GM23338 (cell line): ENCODE measurements at regions not wholly inside any gene's neighbourhood (a gene's known extent, or its start where the extent isn't known, plus 50 kb on each side); places are given as distances from the start of the nearest gene placed in this dataset.
A peak's percentile ranks its signal among the peaks of the same experiment; 100 is the strongest.
"Not testable (repeated sequence)": the region's sequence is repeated elsewhere in the genome, so short reads cannot be mapped to it uniquely, and the experiment has no call there.

Source experiments
- ATAC-seq: fragments of 200-7000 bp; cut with Tn5 transposase; 3 replicates; pipeline ENCODE4 v1.9.1; 2020
- DNase-seq: peaks from one replicate; pipeline ENCODE4 v3.0.0-alpha.2; 2015; ENCODE audit warnings: low spot score
- H2AFZ ChIP-seq: fragments of 200-600 bp; sonication (generic); 2 replicates; pipeline ENCODE4 v1.8.0; 2016; ENCODE audit warnings: antibody characterized with exemption, mild to moderate bottlenecking, moderate library complexity
- H3F3A ChIP-seq: fragments of 200-600 bp; sonication (generic); replicated peaks from 2 replicates; pipeline ENCODE4 v1.8.0; 2017; ENCODE audit warnings: antibody characterized with exemption, mixed run types, low read depth
- H3K27ac ChIP-seq: fragments of 200-600 bp; sonication (generic); 2 replicates; pipeline ENCODE4 v1.6.1; 2016; ENCODE audit warnings: low read depth
- H3K27me3 ChIP-seq: fragments of 200-600 bp; sonication (generic); 2 replicates; pipeline ENCODE4 v1.8.0; 2016; ENCODE audit warnings: mild to moderate bottlenecking, mixed run types, moderate library complexity; ENCODE audit not compliant: insufficient read depth
- H3K36me3 ChIP-seq: fragments of 200-600 bp; sonication (generic); 2 replicates; pipeline ENCODE4 v1.8.0; 2016; ENCODE audit warnings: mild to moderate bottlenecking; ENCODE audit not compliant: insufficient read depth
- H3K4me1 ChIP-seq: fragments of 200-600 bp; sonication (generic); 2 replicates; pipeline ENCODE4 v1.8.0; 2016; ENCODE audit warnings: mild to moderate bottlenecking, moderate library complexity; ENCODE audit not compliant: insufficient read depth
- H3K4me2 ChIP-seq: fragments of 200-600 bp; sonication (generic); 2 replicates; pipeline ENCODE4 v1.7.1; 2017; ENCODE audit warnings: mixed run types
- H3K4me3 ChIP-seq: fragments of 200-600 bp; sonication (generic); 2 replicates; pipeline ENCODE4 v1.6.1; 2016; ENCODE audit warnings: mixed run types
- H3K79me2 ChIP-seq: fragments of 200-600 bp; sonication (generic); replicated peaks from 2 replicates; pipeline ENCODE4 v1.8.0; 2017; ENCODE audit warnings: mild to moderate bottlenecking; ENCODE audit not compliant: insufficient read depth
- H3K9me2 ChIP-seq: fragments of 200-600 bp; sonication (generic); 2 replicates; pipeline ENCODE4 v1.8.0; 2017; ENCODE audit not compliant: insufficient read depth
- H4K20me1 ChIP-seq: fragments of 200-600 bp; sonication (generic); replicated peaks from 2 replicates; pipeline ENCODE4 v1.8.0; 2017; ENCODE audit warnings: mild to moderate bottlenecking; ENCODE audit not compliant: insufficient read depth
- H3K27ac Mint-ChIP-seq: 2 replicates; pipeline ENCODE4 v1.8.0; 2020; ENCODE audit warnings: inconsistent platforms, mild to moderate bottlenecking, moderate library complexity, mixed read lengths
- H3K27me3 Mint-ChIP-seq: 3 replicates; pipeline ENCODE4 v1.8.0; 2022; ENCODE audit warnings: low read depth, mild to moderate bottlenecking, moderate library complexity, mixed read lengths, inconsistent platforms; ENCODE audit not compliant: insufficient read depth, poor library complexity
- H3K36me3 Mint-ChIP-seq: 3 replicates; pipeline ENCODE4 v1.8.0; 2021; ENCODE audit warnings: low read depth, mild to moderate bottlenecking, inconsistent platforms, moderate library complexity, mixed read lengths
- H3K4me1 Mint-ChIP-seq: 3 replicates; pipeline ENCODE4 v1.8.0; 2020; ENCODE audit warnings: mild to moderate bottlenecking, inconsistent platforms, mixed read lengths
- H3K4me3 Mint-ChIP-seq: 3 replicates; pipeline ENCODE4 v1.8.0; 2021; ENCODE audit warnings: moderate library complexity, mild to moderate bottlenecking, inconsistent platforms, mixed read lengths
- H3K9me3 Mint-ChIP-seq: 3 replicates; pipeline ENCODE4 v1.8.0; 2020; ENCODE audit warnings: moderate library complexity, mild to moderate bottlenecking, inconsistent platforms, mixed read lengths
- CREB1 ChIP-seq: fragments of 250-450 bp; sonication (Bioruptor Pico); IDR thresholded peaks from 2 replicates; pipeline ENCODE4 v1.5.0; 2020; ENCODE audit warnings: low read depth, mild to moderate bottlenecking, moderate library complexity
- EZH2 ChIP-seq: fragments of 200-600 bp; sonication (generic); IDR thresholded peaks from one replicate; pipeline ENCODE4 v1.8.0; 2017; ENCODE audit warnings: antibody characterized with exemption, mild to moderate bottlenecking, low read depth; ENCODE audit not compliant: unreplicated experiment
- EZH2phosphoT487 ChIP-seq: fragments of 200-600 bp; sonication (generic); IDR thresholded peaks from one replicate; pipeline ENCODE4 v1.8.1; 2018; ENCODE audit warnings: antibody characterized with exemption; ENCODE audit not compliant: unreplicated experiment
- TF ChIP-seq, protein P1 (sequence below): IDR thresholded peaks from one replicate; pipeline ENCODE4 v1.6.1; 2018; ENCODE audit warnings: antibody characterized with exemption; ENCODE audit not compliant: unreplicated experiment
- TF ChIP-seq, protein P2 (sequence below): IDR thresholded peaks from 2 replicates; pipeline ENCODE4 v1.6.1; 2016; ENCODE audit warnings: antibody characterized with exemption

DNA sequence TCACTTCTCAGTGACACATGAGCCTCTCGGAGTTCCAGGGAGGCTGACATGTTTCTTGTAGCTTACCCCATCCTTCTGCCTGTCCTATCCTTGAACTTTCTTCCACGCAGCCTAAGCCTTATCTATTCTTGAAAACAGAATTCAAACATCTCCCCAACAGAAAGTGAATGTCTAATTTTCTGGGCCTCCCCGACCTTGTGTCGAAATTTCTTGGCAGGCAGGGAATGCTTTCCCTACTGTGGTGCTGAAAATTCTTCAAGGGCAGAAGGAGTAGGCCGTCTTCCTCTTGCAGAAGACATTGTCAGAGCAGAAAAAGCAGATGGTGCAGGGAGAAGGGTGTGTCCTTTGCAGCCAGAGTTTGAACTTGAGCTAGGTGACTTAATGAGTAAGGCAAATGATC lies 63.0 kb upstream of the TCL1B start:
- no peak for ATAC-seq
- no peak for DNase-seq
- Histone ChIP-seq H3K4me1 (peaks cover 26% of the 10 kb centered on the region), H2AFZ (no peak overlapping the region), H3K27me3 (no peaks in the 10 kb centered on the region), H4K20me1 (no peaks in the 10 kb centered on the region), H3F3A (no peaks in the 10 kb centered on the region), H3K9me2 (0 out of 2 replicates have a peak, but pooled peaks cover 3% of the 10 kb centered on the region), H3K4me2 (peak overlapping the region; percentile 67), H3K79me2 (no peaks in the 10 kb centered on the region), H3K4me3 (no peak overlapping the region), H3K27ac (no peak overlapping the region), H3K36me3 (no peaks in the 10 kb centered on the region)
- Mint-ChIP-seq H3K4me1 (peaks cover 24% of the 10 kb centered on the region), H3K4me3 (no peak overlapping the region), H3K9me3 (no peaks in the 10 kb centered on the region; the same call in 2 of the 3 replicates), H3K27me3 (peaks cover 6% of the 10 kb centered on the region), H3K36me3 (no peaks in the 10 kb centered on the region), H3K27ac (no peak overlapping the region)
- TF ChIP-seq, protein P1, sequence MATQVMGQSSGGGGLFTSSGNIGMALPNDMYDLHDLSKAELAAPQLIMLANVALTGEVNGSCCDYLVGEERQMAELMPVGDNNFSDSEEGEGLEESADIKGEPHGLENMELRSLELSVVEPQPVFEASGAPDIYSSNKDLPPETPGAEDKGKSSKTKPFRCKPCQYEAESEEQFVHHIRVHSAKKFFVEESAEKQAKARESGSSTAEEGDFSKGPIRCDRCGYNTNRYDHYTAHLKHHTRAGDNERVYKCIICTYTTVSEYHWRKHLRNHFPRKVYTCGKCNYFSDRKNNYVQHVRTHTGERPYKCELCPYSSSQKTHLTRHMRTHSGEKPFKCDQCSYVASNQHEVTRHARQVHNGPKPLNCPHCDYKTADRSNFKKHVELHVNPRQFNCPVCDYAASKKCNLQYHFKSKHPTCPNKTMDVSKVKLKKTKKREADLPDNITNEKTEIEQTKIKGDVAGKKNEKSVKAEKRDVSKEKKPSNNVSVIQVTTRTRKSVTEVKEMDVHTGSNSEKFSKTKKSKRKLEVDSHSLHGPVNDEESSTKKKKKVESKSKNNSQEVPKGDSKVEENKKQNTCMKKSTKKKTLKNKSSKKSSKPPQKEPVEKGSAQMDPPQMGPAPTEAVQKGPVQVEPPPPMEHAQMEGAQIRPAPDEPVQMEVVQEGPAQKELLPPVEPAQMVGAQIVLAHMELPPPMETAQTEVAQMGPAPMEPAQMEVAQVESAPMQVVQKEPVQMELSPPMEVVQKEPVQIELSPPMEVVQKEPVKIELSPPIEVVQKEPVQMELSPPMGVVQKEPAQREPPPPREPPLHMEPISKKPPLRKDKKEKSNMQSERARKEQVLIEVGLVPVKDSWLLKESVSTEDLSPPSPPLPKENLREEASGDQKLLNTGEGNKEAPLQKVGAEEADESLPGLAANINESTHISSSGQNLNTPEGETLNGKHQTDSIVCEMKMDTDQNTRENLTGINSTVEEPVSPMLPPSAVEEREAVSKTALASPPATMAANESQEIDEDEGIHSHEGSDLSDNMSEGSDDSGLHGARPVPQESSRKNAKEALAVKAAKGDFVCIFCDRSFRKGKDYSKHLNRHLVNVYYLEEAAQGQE = peak; percentile 54
- TF ChIP-seq, protein P2, sequence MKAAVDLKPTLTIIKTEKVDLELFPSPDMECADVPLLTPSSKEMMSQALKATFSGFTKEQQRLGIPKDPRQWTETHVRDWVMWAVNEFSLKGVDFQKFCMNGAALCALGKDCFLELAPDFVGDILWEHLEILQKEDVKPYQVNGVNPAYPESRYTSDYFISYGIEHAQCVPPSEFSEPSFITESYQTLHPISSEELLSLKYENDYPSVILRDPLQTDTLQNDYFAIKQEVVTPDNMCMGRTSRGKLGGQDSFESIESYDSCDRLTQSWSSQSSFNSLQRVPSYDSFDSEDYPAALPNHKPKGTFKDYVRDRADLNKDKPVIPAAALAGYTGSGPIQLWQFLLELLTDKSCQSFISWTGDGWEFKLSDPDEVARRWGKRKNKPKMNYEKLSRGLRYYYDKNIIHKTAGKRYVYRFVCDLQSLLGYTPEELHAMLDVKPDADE = no peak

GRCh38 chr14:95625710-95626109 lies 60.5 kb upstream of the TCL1B start:
- not testable (repeated sequence) for H3K4me2 ChIP-seq, H3K9me2 ChIP-seq, H3K79me2 ChIP-seq, ATAC-seq, H3K27ac Mint-ChIP-seq, H4K20me1 ChIP-seq, H3K27ac ChIP-seq, H3K4me3 Mint-ChIP-seq, H3K27me3 Mint-ChIP-seq, H2AFZ ChIP-seq, H3K36me3 ChIP-seq, DNase-seq, H3K36me3 Mint-ChIP-seq, H3F3A ChIP-seq, H3K27me3 ChIP-seq, H3K4me3 ChIP-seq
- H3K4me1 ChIP-seq = peaks cover 16% of the 10 kb centered on the region
- Mint-ChIP-seq H3K9me3 (peaks cover 11% of the 10 kb centered on the region; the same call in 1 of the 3 replicates), H3K4me1 (peaks cover 21% of the 10 kb centered on the region)

GRCh38 chr14:95635051-95635450 lies 51.2 kb upstream of the TCL1B start:
- peaks cover under 1% of the 10 kb centered on the region; the same call in 1 of the 3 replicates for H3K4me1 Mint-ChIP-seq
- no peak overlapping the region for H3K4me3 ChIP-seq
- H3K36me3 ChIP-seq = no peaks in the 10 kb centered on the region
- H3K27me3 Mint-ChIP-seq = peaks cover 5% of the 10 kb centered on the region
- no peak overlapping the region for H3K27ac ChIP-seq
- H2AFZ ChIP-seq = no peak overlapping the region
- H3K4me1 ChIP-seq = no peaks in the 10 kb centered on the region
- no peaks in the 10 kb centered on the region for H3F3A ChIP-seq
- peaks cover 4% of the 10 kb centered on the region; the same call in 1 of the 2 replicates for H3K9me2 ChIP-seq
- H3K4me3 Mint-ChIP-seq = no peak overlapping the region
- no peak overlapping the region for H3K4me2 ChIP-seq
- no peaks in the 10 kb centered on the region for H4K20me1 ChIP-seq
- peaks cover 7% of the 10 kb centered on the region; the same call in 1 of the 3 replicates for H3K36me3 Mint-ChIP-seq
- DNase-seq = no peak
- peaks cover 12% of the 10 kb centered on the region for H3K9me3 Mint-ChIP-seq
- no peaks in the 10 kb centered on the region for H3K27me3 ChIP-seq
- no peak for ATAC-seq
- H3K27ac Mint-ChIP-seq = no peak overlapping the region
- H3K79me2 ChIP-seq = no peaks in the 10 kb centered on the region
- no peak for TF ChIP-seq EZH2
- no peak for TF ChIP-seq CREB1
- no peak for TF ChIP-seq EZH2phosphoT487
- TF ChIP-seq, protein P1 = no peak
- TF ChIP-seq, protein P2 = no peak
